GM06990 (cell line): ENCODE measurements at regions not wholly inside any gene's neighbourhood (a gene's known extent, or its start where the extent isn't known, plus 50 kb on each side); places are given as distances from the start of the nearest gene placed in this dataset.

Experiments used
- DNase-seq: peaks from one replicate; pipeline ENCODE4 v3.0.0-alpha.2; 2011; ENCODE audit not compliant: insufficient read length; ENCODE audit errors: extremely low read depth
- H3K27me3 ChIP-seq: replicated peaks from 2 replicates; pipeline ENCODE4 v1.6.0; 2011; ENCODE audit warnings: low read length; ENCODE audit not compliant: control insufficient read depth, insufficient read depth
- H3K36me3 ChIP-seq: 2 replicates; pipeline ENCODE4 v1.5.1; 2011; ENCODE audit warnings: low read length; ENCODE audit not compliant: control insufficient read depth, insufficient read depth
- H3K4me3 ChIP-seq: replicated peaks from 2 replicates; pipeline ENCODE4 v1.5.1; 2011; ENCODE audit warnings: low read depth, mild to moderate bottlenecking, control low read depth, low read length
- TF ChIP-seq, protein P1 (sequence below): IDR thresholded peaks from 2 replicates; pipeline ENCODE4 v1.5.1; 2011; ENCODE audit warnings: low read length, control low read depth, mild to moderate bottlenecking, inconsistent platforms; ENCODE audit not compliant: insufficient read depth, poor library complexity, severe bottlenecking

DNA sequence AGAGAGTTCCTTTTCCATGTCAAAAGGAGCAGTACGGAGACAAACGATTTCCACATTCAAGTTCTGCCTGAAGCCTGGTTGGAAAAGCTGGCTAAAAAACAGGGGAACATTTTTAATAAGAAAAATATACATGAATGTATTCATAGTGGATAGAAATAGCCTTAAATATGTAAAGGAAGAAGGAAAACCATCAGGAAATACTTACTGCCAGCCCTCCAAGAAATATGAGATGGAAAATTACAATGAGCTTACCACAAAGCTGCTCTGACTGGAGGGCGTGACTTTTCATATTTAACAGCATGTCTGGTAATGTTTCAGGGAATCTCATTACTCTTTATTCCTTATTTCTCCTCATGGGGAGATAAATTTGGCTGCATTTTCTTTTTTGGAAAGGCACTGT lies 75.9 kb upstream of the ZDHHC17 start:
- DNase-seq: no peak
- Histone ChIP-seq H3K36me3 (no peaks in the 10 kb centered on the region), H3K4me3 (no peak overlapping the region), H3K27me3 (no peaks in the 10 kb centered on the region)
- TF ChIP-seq, protein P1, sequence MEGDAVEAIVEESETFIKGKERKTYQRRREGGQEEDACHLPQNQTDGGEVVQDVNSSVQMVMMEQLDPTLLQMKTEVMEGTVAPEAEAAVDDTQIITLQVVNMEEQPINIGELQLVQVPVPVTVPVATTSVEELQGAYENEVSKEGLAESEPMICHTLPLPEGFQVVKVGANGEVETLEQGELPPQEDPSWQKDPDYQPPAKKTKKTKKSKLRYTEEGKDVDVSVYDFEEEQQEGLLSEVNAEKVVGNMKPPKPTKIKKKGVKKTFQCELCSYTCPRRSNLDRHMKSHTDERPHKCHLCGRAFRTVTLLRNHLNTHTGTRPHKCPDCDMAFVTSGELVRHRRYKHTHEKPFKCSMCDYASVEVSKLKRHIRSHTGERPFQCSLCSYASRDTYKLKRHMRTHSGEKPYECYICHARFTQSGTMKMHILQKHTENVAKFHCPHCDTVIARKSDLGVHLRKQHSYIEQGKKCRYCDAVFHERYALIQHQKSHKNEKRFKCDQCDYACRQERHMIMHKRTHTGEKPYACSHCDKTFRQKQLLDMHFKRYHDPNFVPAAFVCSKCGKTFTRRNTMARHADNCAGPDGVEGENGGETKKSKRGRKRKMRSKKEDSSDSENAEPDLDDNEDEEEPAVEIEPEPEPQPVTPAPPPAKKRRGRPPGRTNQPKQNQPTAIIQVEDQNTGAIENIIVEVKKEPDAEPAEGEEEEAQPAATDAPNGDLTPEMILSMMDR: no peak

DNA sequence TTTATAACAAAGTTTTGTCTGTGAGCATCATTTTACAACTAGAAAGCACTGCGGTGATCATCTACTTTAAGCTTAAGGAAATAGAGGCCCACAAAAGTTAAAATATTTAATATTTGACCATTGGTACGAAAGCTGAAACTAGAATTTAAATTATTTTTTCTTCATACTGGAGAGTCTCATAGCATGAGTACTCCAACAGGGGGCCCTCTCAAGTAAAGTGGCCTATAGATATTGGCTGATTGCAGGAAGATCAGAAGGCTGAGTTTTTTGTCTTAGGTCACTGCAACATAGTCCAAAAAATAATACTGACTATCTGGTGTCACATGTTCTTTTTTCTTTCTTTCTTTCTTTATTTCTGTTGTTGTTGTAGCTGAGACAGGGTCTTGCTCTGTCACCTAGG lies 75.3 kb upstream of the ZDHHC17 start:
- H3K4me3 ChIP-seq: no peak overlapping the region
- no peak for DNase-seq
- TF ChIP-seq, protein P1: peak; percentile 38
- H3K36me3 ChIP-seq: no peaks in the 10 kb centered on the region
- H3K27me3 ChIP-seq: no peaks in the 10 kb centered on the region

DNA sequence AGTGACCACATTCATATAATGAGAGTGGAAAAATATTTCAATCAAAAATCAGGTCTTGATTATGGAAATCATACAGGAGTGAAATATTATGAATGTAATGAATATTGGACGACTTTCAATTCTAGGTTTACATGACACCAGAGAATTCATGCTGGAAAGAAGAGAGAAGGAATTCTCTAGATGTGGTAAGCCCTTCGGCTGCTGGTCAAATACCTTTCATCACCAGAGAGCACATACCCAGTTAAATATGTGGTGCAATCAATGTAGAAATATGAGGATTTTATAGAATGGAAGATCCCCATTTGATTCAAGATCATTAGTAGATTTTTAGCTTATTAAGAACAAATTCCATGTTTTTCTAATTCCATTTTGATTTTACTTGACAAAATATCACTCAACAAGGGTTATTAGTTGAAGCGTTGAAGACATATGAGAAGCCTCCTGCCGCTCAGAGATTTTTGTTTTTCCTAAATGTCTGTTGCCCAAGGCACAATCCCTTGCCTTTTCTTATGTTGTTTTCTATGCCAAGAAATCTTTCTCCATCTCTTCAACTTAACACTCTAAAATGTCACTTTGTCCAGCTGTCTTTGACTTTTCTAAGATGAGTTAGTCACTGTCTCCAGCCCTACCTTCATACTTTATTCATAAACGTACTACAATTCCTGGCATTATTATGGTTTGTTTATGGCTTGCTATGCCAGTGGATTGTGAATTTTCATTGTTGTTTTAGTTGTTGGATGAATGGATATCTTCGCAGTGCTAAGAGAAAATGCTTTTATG lies 72.8 kb upstream of the ZDHHC17 start:
- Histone ChIP-seq H3K27me3 (no peaks in the 10 kb centered on the region), H3K36me3 (no peaks in the 10 kb centered on the region), H3K4me3 (no peak overlapping the region)
- TF ChIP-seq, protein P1: no peak
- no peak for DNase-seq

DNA sequence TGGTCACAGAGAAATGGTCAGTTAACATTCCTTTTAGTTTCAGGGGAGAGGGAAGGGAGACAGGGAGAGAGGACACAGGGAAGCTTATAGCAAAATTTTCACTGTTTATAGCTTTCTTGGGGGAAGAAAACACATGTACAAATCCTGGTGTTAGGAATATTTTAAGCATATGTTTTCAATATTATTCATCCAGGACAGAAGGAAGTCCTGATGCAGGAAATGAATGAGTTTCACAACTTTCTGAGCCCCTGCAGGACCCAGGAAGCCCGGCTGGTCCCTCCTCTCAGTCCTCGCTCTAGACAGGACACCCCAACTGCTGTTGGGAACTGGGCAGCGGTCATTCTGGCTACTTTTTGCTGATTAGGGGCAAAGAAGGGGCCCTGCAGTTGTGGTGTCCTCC lies 71.1 kb upstream of the ZDHHC17 start:
- H3K36me3 ChIP-seq: no peaks in the 10 kb centered on the region
- TF ChIP-seq, protein P1: no peak
- H3K4me3 ChIP-seq: no peak overlapping the region
- no peak for DNase-seq
- no peaks in the 10 kb centered on the region for H3K27me3 ChIP-seq

DNA sequence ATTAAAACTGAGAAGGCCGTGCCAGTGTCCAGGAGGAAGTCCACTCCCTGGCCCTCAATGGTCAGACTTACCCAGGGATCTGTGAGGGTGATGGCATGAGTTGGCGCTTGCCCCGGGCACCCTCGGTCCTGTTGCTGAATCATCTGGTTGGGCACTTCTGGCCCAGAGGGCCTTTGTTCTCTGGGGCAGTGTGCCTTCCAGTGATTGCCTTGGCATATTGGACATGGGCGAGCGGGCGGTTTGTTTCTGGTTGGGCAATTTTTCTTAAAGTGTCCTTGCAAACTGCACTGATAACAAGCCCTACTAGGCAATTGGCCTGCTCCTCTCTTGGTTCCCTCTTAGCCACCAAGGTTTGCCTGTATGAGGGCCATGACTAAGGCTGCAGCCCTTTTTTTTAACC lies 69.5 kb upstream of the ZDHHC17 start:
- Histone ChIP-seq H3K4me3 (no peak overlapping the region), H3K36me3 (no peaks in the 10 kb centered on the region), H3K27me3 (no peaks in the 10 kb centered on the region)
- no peak for DNase-seq
- TF ChIP-seq, protein P1: no peak
